Stimulated activated CD4-positive, alpha-beta T cell treated with anti-CD3 and anti-CD28 coated beads, Interleukin-12 subunit alpha, Interleukin-12 subunit beta, amount 100 ng/mL, for 4 hours (primary cell): ENCODE measurements at regions not wholly inside any gene's neighbourhood (a gene's known extent, or its start where the extent isn't known, plus 50 kb on each side); places are given as distances from the start of the nearest gene placed in this dataset.

Source experiments
- DNase-seq: peaks from one replicate; pipeline ENCODE4 v3.0.0-alpha.2; 2020

GRCh38 chr2:42947809-42948600, 155.6 kb upstream of the HAAO start:
- no peak for DNase-seq

- no peak for DNase-seq
These were observed 152.5 kb upstream of the HAAO start for GRCh38 chr2:42944779-42945415.

GRCh38 chr2:42942990-42943493, 150.7 kb upstream of the HAAO start:
- DNase-seq: no peak

GRCh38 chr2:42942214-42942989, 150.0 kb upstream of the HAAO start:
- DNase-seq: no peak

- DNase-seq: no peak
These were observed 149.3 kb upstream of the HAAO start for GRCh38 chr2:42941633-42942176.

- DNase-seq: no peak
These were observed 147.2 kb upstream of the HAAO start for GRCh38 chr2:42939411-42940206.

- no peak for DNase-seq
These were observed 146.4 kb upstream of the HAAO start for GRCh38 chr2:42938671-42939370.

- DNase-seq: no peak
These were observed 144.9 kb upstream of the HAAO start for GRCh38 chr2:42937171-42937875.

- no peak for DNase-seq
These were observed 143.6 kb upstream of the HAAO start for GRCh38 chr2:42935692-42936671.

- DNase-seq: no peak
These were observed 142.3 kb upstream of the HAAO start for GRCh38 chr2:42934580-42935186.

GRCh38 chr2:42933824-42934254, 141.5 kb upstream of the HAAO start:
- DNase-seq: no peak

- DNase-seq: no peak
These were observed 140.1 kb upstream of the HAAO start for GRCh38 chr2:42932271-42933151.

- no peak for DNase-seq
These were observed 139.4 kb upstream of the HAAO start for GRCh38 chr2:42931818-42932195.

- DNase-seq: no peak
These were observed 138.9 kb upstream of the HAAO start for GRCh38 chr2:42931146-42931817.

- DNase-seq: no peak
These were observed 137.7 kb upstream of the HAAO start for GRCh38 chr2:42930025-42930581.

GRCh38 chr2:42929546-42930024, 137.2 kb upstream of the HAAO start:
- no peak for DNase-seq
